ENCODE measurements at regions not wholly inside any gene's neighbourhood (a gene's known extent, or its start where the extent isn't known, plus 50 kb on each side); places are given as distances from the start of the nearest gene placed in this dataset.

DNA sequence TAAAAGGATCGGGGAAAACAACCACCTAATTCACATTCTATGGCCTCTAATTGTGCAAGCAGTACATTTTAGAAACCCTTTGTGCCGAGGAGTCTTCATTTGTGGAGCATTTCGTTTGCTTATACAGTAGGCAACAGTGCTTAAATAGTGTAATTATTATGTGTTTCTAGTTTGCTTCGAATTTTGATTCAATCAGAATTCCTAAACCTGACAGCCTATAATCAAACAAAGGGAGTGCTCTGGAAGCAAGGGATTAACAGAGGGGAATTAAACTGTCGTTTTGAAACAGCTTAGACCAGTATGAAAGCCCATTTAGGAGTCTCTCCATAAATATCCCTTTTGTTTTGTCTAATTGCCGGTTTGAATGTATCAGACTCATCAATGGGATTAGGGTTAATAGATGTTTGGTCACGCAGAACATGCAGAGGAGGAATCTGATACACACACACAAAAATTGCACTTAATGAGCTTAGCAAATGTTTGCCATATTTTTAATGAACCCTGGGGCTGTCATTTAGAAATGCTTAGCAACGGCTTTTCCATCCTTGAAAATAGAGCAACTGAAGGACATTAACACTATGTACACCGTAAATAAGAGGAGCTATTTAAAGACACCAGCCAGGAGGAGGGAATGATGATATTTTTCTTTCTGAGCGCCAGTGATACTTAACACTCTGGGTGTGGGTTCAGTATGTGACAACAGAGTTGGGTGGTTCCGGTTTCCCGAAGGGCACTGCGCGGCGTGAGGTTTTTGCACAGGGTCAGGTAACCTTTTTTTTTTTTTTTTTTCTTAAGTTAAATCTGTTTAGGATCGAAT, 404.7 kb downstream of the TLE4 start:
- TF ChIP-seq, protein P1, sequence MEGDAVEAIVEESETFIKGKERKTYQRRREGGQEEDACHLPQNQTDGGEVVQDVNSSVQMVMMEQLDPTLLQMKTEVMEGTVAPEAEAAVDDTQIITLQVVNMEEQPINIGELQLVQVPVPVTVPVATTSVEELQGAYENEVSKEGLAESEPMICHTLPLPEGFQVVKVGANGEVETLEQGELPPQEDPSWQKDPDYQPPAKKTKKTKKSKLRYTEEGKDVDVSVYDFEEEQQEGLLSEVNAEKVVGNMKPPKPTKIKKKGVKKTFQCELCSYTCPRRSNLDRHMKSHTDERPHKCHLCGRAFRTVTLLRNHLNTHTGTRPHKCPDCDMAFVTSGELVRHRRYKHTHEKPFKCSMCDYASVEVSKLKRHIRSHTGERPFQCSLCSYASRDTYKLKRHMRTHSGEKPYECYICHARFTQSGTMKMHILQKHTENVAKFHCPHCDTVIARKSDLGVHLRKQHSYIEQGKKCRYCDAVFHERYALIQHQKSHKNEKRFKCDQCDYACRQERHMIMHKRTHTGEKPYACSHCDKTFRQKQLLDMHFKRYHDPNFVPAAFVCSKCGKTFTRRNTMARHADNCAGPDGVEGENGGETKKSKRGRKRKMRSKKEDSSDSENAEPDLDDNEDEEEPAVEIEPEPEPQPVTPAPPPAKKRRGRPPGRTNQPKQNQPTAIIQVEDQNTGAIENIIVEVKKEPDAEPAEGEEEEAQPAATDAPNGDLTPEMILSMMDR (conservative IDR thresholded peaks at IDR 0.05): no peak
- TF ChIP-seq ZFX (IDR thresholded peaks at IDR 0.05): no peak

All from C4-2B (cell line).